ENCODE measurements at regions not wholly inside any gene's neighbourhood (a gene's known extent, or its start where the extent isn't known, plus 50 kb on each side); places are given as distances from the start of the nearest gene placed in this dataset.

DNA sequence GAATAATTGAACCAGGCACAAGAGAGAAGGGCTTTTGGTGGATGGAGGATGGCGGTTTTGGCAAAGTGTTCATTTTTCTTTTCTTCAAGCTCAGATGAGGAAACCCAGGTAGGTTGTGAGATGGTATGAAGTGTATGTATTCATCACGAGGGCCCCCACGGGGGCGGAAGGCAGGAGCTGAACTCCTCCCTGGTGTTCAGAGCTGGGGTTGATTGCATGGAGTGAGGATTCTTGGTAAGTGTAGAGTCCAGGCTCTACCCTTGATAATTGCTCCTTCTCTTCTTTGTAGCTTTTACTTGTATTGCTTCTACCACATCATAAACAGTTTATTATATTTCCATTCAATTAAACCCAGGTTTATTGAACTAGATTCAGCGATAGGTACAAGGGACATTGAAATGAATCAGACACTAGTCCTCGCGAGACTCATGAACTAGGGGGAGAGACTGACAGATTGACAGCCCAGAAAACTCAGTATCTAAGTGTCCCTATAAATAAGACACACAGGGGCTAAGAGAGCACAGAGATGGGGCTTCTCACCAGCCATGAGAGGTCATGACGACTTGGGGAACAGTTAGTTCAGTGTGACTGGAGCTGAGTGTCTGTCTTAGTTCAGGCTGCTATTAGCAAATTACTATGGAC, 116.7 kb upstream of the KLF4 start:
- TF ChIP-seq, protein P1, sequence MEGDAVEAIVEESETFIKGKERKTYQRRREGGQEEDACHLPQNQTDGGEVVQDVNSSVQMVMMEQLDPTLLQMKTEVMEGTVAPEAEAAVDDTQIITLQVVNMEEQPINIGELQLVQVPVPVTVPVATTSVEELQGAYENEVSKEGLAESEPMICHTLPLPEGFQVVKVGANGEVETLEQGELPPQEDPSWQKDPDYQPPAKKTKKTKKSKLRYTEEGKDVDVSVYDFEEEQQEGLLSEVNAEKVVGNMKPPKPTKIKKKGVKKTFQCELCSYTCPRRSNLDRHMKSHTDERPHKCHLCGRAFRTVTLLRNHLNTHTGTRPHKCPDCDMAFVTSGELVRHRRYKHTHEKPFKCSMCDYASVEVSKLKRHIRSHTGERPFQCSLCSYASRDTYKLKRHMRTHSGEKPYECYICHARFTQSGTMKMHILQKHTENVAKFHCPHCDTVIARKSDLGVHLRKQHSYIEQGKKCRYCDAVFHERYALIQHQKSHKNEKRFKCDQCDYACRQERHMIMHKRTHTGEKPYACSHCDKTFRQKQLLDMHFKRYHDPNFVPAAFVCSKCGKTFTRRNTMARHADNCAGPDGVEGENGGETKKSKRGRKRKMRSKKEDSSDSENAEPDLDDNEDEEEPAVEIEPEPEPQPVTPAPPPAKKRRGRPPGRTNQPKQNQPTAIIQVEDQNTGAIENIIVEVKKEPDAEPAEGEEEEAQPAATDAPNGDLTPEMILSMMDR (conservative IDR thresholded peaks at IDR 0.05; ENCODE audit: low read depth, low read length), result no peak
- TF ChIP-seq EZH2 (IDR thresholded peaks at IDR 0.05; ENCODE audit: low read length, unreplicated experiment) (no peak), EZH2phosphoT487 (IDR thresholded peaks at IDR 0.05; ENCODE audit: borderline replicate concordance, low read length) (no peak)
